ENCODE measurements at regions not wholly inside any gene's neighbourhood (a gene's known extent, or its start where the extent isn't known, plus 50 kb on each side); places are given as distances from the start of the nearest gene placed in this dataset.

- DNase-seq (ENCODE audit: low read depth in 2 of 2) = no peak
Observed at GRCh38 chr20:4600308-4601014, 85.8 kb upstream of the PRNP start.

GRCh38 chr20:4597215-4597614 is 89.0 kb upstream of the PRNP start:
- no peak for DNase-seq (ENCODE audit: low read depth in 2 of 2)

GRCh38 chr20:4593149-4593525 is 93.1 kb upstream of the PRNP start:
- no peak for DNase-seq (ENCODE audit: low read depth in 2 of 2)

GRCh38 chr20:4592316-4593148 is 93.7 kb upstream of the PRNP start:
- DNase-seq (ENCODE audit: low read depth in 2 of 2) = peak in 1 of 2 donors; percentile 8

GRCh38 chr20:4591975-4592315 is 94.3 kb upstream of the PRNP start:
- no peak for DNase-seq (ENCODE audit: low read depth in 2 of 2)

GRCh38 chr20:4585758-4586157 is 100.5 kb upstream of the PRNP start:
- DNase-seq (ENCODE audit: low read depth in 2 of 2) = no peak

GRCh38 chr20:4585104-4585753 is 101.0 kb upstream of the PRNP start:
- no peak for DNase-seq (ENCODE audit: low read depth in 2 of 2)

GRCh38 chr20:4584510-4584909 is 101.7 kb upstream of the PRNP start:
- DNase-seq (ENCODE audit: low read depth in 2 of 2) = no peak

GRCh38 chr20:4581838-4582237 is 104.4 kb upstream of the PRNP start:
- DNase-seq (ENCODE audit: low read depth in 2 of 2) = no peak

GRCh38 chr20:4578375-4578774 is 107.9 kb upstream of the PRNP start:
- no peak for DNase-seq (ENCODE audit: low read depth in 2 of 2)

- no peak for DNase-seq (ENCODE audit: low read depth in 2 of 2)
Observed at GRCh38 chr20:4574356-4574690, 111.9 kb upstream of the PRNP start.

GRCh38 chr20:4573564-4574355 is 112.5 kb upstream of the PRNP start:
- no peak for DNase-seq (ENCODE audit: low read depth in 2 of 2)

- no peak for DNase-seq (ENCODE audit: low read depth in 2 of 2)
Observed at GRCh38 chr20:4571759-4572531, 114.3 kb upstream of the PRNP start.

- no peak for DNase-seq (ENCODE audit: low read depth in 2 of 2)
Observed at GRCh38 chr20:4569865-4570264, 116.4 kb upstream of the PRNP start.

GRCh38 chr20:4569092-4569491 is 117.2 kb upstream of the PRNP start:
- no peak for DNase-seq (ENCODE audit: low read depth in 2 of 2)

- DNase-seq (ENCODE audit: low read depth in 2 of 2) = no peak
Observed at GRCh38 chr20:4568361-4568959, 117.8 kb upstream of the PRNP start.

GRCh38 chr20:4567170-4567569 is 119.1 kb upstream of the PRNP start:
- no peak for DNase-seq (ENCODE audit: low read depth in 2 of 2)

- no peak for DNase-seq (ENCODE audit: low read depth in 2 of 2)
Observed at GRCh38 chr20:4563534-4563933, 122.7 kb upstream of the PRNP start.

- no peak for DNase-seq (ENCODE audit: low read depth in 2 of 2)
Observed at GRCh38 chr20:4563031-4563430, 123.2 kb upstream of the PRNP start.

GRCh38 chr20:4560667-4561066 is 125.6 kb upstream of the PRNP start:
- DNase-seq (ENCODE audit: low read depth in 2 of 2) = no peak

GRCh38 chr20:4559906-4560305 is 126.3 kb upstream of the PRNP start:
- no peak for DNase-seq (ENCODE audit: low read depth in 2 of 2)
